NCI-H526 (cell line): ENCODE measurements at regions not wholly inside any gene's neighbourhood (a gene's known extent, or its start where the extent isn't known, plus 50 kb on each side); places are given as distances from the start of the nearest gene placed in this dataset.

Experiments used
- DNase-seq, 2 experiments: peaks; one replicate each; lab custom pipeline; 2025; lab: John Stamatoyannopoulos, UW

GRCh38 chr12:14279845-14280244 is 85.6 kb upstream of the ATF7IP start:
- no peak for DNase-seq

GRCh38 chr12:14280921-14281320 is 84.6 kb upstream of the ATF7IP start:
- no peak for DNase-seq

GRCh38 chr12:14281539-14281938 is 83.9 kb upstream of the ATF7IP start:
- DNase-seq: no peak

GRCh38 chr12:14283489-14284144 is 81.9 kb upstream of the ATF7IP start:
- peak in 1 of 2 experiments; percentile 31 for DNase-seq

GRCh38 chr12:14284184-14284722 is 81.2 kb upstream of the ATF7IP start:
- DNase-seq: peak in 1 of 2 experiments; percentile 31

- DNase-seq: no peak
Measured at GRCh38 chr12:14289601-14290000, 75.9 kb upstream of the ATF7IP start.

GRCh38 chr12:14290951-14291350 is 74.5 kb upstream of the ATF7IP start:
- DNase-seq: no peak

GRCh38 chr12:14303661-14304155 is 61.8 kb upstream of the ATF7IP start:
- DNase-seq: no peak

GRCh38 chr12:14307004-14307403 is 58.5 kb upstream of the ATF7IP start:
- DNase-seq: no peak

GRCh38 chr12:14308516-14308915 is 57.0 kb upstream of the ATF7IP start:
- no peak for DNase-seq

- DNase-seq: no peak
Measured at GRCh38 chr12:14310866-14311265, 54.6 kb upstream of the ATF7IP start.

- DNase-seq: no peak
Measured at GRCh38 chr12:14313379-14314138, 51.9 kb upstream of the ATF7IP start.

- DNase-seq: no peak
Measured at GRCh38 chr12:14314801-14315200, 50.7 kb upstream of the ATF7IP start.

- no peak for DNase-seq
Measured at GRCh38 chr12:14315501-14315900, 50.0 kb upstream of the ATF7IP start.
